Caco-2 (cell line): ENCODE measurements at regions not wholly inside any gene's neighbourhood (a gene's known extent, or its start where the extent isn't known, plus 50 kb on each side); places are given as distances from the start of the nearest gene placed in this dataset.

Source experiments
- BruUV-seq: library from RNA; stranded (reverse); fragments of 400-500 nt; replicated peaks from 2 replicates; lab custom pipeline; 2021; lab: Mats Ljungman, UMichigan
- CTCF ChIA-PET: fragments of 300-600 bp; sonication (Branson Sonifier 250); formaldehyde crosslinking; loops from one replicate; lab custom pipeline; 2022; ENCODE audit warnings: antibody characterized with exemption; lab: Charles Lee
- POLR2A ChIA-PET: fragments of 300-600 bp; sonication (Branson Sonifier 250); formaldehyde crosslinking; loops from one replicate; lab custom pipeline; 2022; ENCODE audit warnings: antibody characterized with exemption; lab: Charles Lee
- DNase-seq, 2 experiments: peaks; one replicate each; pipeline versions ENCODE4 v3.0.0 to v3.0.0-alpha.2; 2020 to 2022
- H3K27me3 ChIP-seq: replicated peaks from 2 replicates; pipeline ENCODE4 v1.6.0; 2011; ENCODE audit warnings: low read length; ENCODE audit not compliant: control insufficient read depth, insufficient read depth
- H3K36me3 ChIP-seq: 2 replicates; pipeline ENCODE4 v1.5.1; 2011; ENCODE audit warnings: low read length; ENCODE audit not compliant: control insufficient read depth, insufficient read depth
- H3K4me1 ChIP-seq: fragments of 250-450 bp; sonication (Bioruptor Pico); 2 replicates; pipeline ENCODE4 v1.5.1; 2020; ENCODE audit warnings: mild to moderate bottlenecking
- H3K4me3 ChIP-seq: 2 replicates; pipeline ENCODE4 v1.5.1; 2011; ENCODE audit warnings: low read depth, mild to moderate bottlenecking, control low read depth, low read length
- H3K9me3 ChIP-seq: fragments of 250-450 bp; sonication (Bioruptor Pico); 2 replicates; pipeline ENCODE4 v1.5.1; 2020; ENCODE audit warnings: mild to moderate bottlenecking, moderate library complexity
- H3K27ac Mint-ChIP-seq: one replicate; pipeline ENCODE4 v1.8.0; 2022; ENCODE audit warnings: mixed read lengths; ENCODE audit not compliant: unreplicated experiment
- H3K27me3 Mint-ChIP-seq: one replicate; pipeline ENCODE4 v1.8.0; 2022; ENCODE audit warnings: mixed read lengths; ENCODE audit not compliant: insufficient read depth, unreplicated experiment
- H3K36me3 Mint-ChIP-seq: one replicate; pipeline ENCODE4 v1.8.0; 2022; ENCODE audit warnings: mild to moderate bottlenecking, mixed read lengths; ENCODE audit not compliant: insufficient read depth, unreplicated experiment
- H3K4me1 Mint-ChIP-seq: one replicate; pipeline ENCODE4 v1.8.0; 2022; ENCODE audit warnings: low read depth, mixed read lengths; ENCODE audit not compliant: unreplicated experiment
- H3K4me3 Mint-ChIP-seq: one replicate; pipeline ENCODE4 v1.8.0; 2022; ENCODE audit warnings: mild to moderate bottlenecking, moderate library complexity, mixed read lengths; ENCODE audit not compliant: unreplicated experiment
- H3K9me3 Mint-ChIP-seq: one replicate; pipeline ENCODE4 v1.8.0; 2022; ENCODE audit warnings: mixed read lengths; ENCODE audit not compliant: unreplicated experiment
- CTCF ChIP-seq, 2 experiments: fragments of 200-600 bp in 1 of 2; IDR thresholded peaks; 1 replicate in 1 of 2; 2 replicates in 1 of 2; pipeline versions ENCODE4 v1.5.1 to v1.8.0; 2011 to 2022; ENCODE audit warnings: antibody characterized with exemption in 1 of 2, control low read depth in 1 of 2, inconsistent platforms in 1 of 2, low read depth in 1 of 2, low read length in 1 of 2, mild to moderate bottlenecking in 1 of 2, moderate library complexity in 1 of 2; ENCODE audit not compliant: insufficient read depth in 1 of 2, severe bottlenecking in 1 of 2, unreplicated experiment in 1 of 2
- intact Hi-C: fragments of 100-400 bp; cut with micrococcal nuclease; formaldehyde crosslinking; loops from one replicate; pipeline ENCODE4 v1.10.0; 2022; ENCODE audit not compliant: unreplicated experiment

- peaks cover 21% of the 10 kb centered on the region for H3K9me3 Mint-ChIP-seq
- no peak for TF ChIP-seq CTCF (IDR thresholded peaks at IDR 0.05; ENCODE audit: insufficient read depth in 1 of 2, low read depth in 1 of 2, low read length in 1 of 2, severe bottlenecking in 1 of 2, unreplicated experiment in 1 of 2)
- intact Hi-C loops, result no loop called here
- BruUV-seq, result no TSS peak
- no peak for DNase-seq
- no peaks in the 10 kb centered on the region for H3K27me3 Mint-ChIP-seq
- ChIA-PET CTCF (no interaction called here), POLR2A (no interaction called here)
- H3K36me3 Mint-ChIP-seq, result no peaks in the 10 kb centered on the region
- Histone ChIP-seq H3K4me3 (no peak overlapping the region), H3K9me3 (peaks cover 13% of the 10 kb centered on the region), H3K27me3 (no peaks in the 10 kb centered on the region; the same call in 1 of the 2 replicates), H3K4me1 (peaks cover 7% of the 10 kb centered on the region; the same call in 1 of the 2 replicates), H3K36me3 (no peaks in the 10 kb centered on the region)
- H3K27ac Mint-ChIP-seq, result no peak overlapping the region
- no peak overlapping the region for H3K4me3 Mint-ChIP-seq
- H3K4me1 Mint-ChIP-seq, result no peaks in the 10 kb centered on the region
Observed at GRCh38 chr13:36766295-36766694, 52.7 kb upstream of the RFXAP start.

- Histone ChIP-seq H3K4me3 (no peak overlapping the region), H3K4me1 (peaks cover under 1% of the 10 kb centered on the region; the same call in 1 of the 2 replicates), H3K36me3 (no peaks in the 10 kb centered on the region), H3K27me3 (no peaks in the 10 kb centered on the region; the same call in 1 of the 2 replicates), H3K9me3 (peaks cover 15% of the 10 kb centered on the region)
- ChIA-PET POLR2A (no interaction called here), CTCF (no interaction called here)
- TF ChIP-seq CTCF (IDR thresholded peaks at IDR 0.05; ENCODE audit: insufficient read depth in 1 of 2, low read depth in 1 of 2, low read length in 1 of 2, severe bottlenecking in 1 of 2, unreplicated experiment in 1 of 2), result no peak
- no peaks in the 10 kb centered on the region for H3K4me1 Mint-ChIP-seq
- H3K9me3 Mint-ChIP-seq, result peaks cover 21% of the 10 kb centered on the region
- intact Hi-C loops, result no loop called here
- no peak overlapping the region for H3K4me3 Mint-ChIP-seq
- H3K27me3 Mint-ChIP-seq, result no peaks in the 10 kb centered on the region
- no peak overlapping the region for H3K27ac Mint-ChIP-seq
- DNase-seq, result no peak
- no peaks in the 10 kb centered on the region for H3K36me3 Mint-ChIP-seq
- BruUV-seq, result no TSS peak
Observed at GRCh38 chr13:36767276-36767675, 51.7 kb upstream of the RFXAP start.

GRCh38 chr13:36769126-36769525, 49.9 kb upstream of the RFXAP start:
- Histone ChIP-seq H3K27me3 (no peaks in the 10 kb centered on the region; the same call in 1 of the 2 replicates), H3K4me3 (no peak overlapping the region), H3K36me3 (no peaks in the 10 kb centered on the region), H3K9me3 (peaks cover 15% of the 10 kb centered on the region), H3K4me1 (no peaks in the 10 kb centered on the region)
- BruUV-seq, result no TSS peak
- Mint-ChIP-seq H3K36me3 (no peaks in the 10 kb centered on the region), H3K4me1 (no peaks in the 10 kb centered on the region), H3K9me3 (peaks cover 21% of the 10 kb centered on the region), H3K4me3 (no peak overlapping the region), H3K27ac (no peak overlapping the region), H3K27me3 (peaks cover 2% of the 10 kb centered on the region)
- POLR2A ChIA-PET, result no interaction called here
- TF ChIP-seq CTCF (IDR thresholded peaks at IDR 0.05; ENCODE audit: insufficient read depth in 1 of 2, low read depth in 1 of 2, low read length in 1 of 2, severe bottlenecking in 1 of 2, unreplicated experiment in 1 of 2), result no peak
- intact Hi-C loops, result no loop called here
- CTCF ChIA-PET, result no interaction called here
- no peak for DNase-seq
